Endothelial cell of umbilical vein (primary cell): ENCODE measurements at regions not wholly inside any gene's neighbourhood (a gene's known extent, or its start where the extent isn't known, plus 50 kb on each side); places are given as distances from the start of the nearest gene placed in this dataset.

Experiments used
- CTCF ChIP-seq, 2 donors: IDR thresholded peaks; 1 replicate in 1 of 2; 2 replicates in 1 of 2; pipeline ENCODE4 v1.5.1; 2011; ENCODE audit warnings: low read length in 2 of 2, mild to moderate bottlenecking in 2 of 2, moderate library complexity in 2 of 2, control low read depth in 1 of 2, inconsistent platforms in 1 of 2, low read depth in 1 of 2; ENCODE audit not compliant: insufficient read depth in 1 of 2; ENCODE audit errors: extremely low read depth in 1 of 2
- EZH2 ChIP-seq: IDR thresholded peaks from 2 replicates; pipeline ENCODE4 v1.6.1; 2012; ENCODE audit warnings: borderline replicate concordance, low read depth, mild to moderate bottlenecking, moderate library complexity, low read length, inconsistent platforms; ENCODE audit not compliant: severe bottlenecking
- FOS ChIP-seq: IDR thresholded peaks from 2 replicates; pipeline ENCODE4 v1.6.1; 2011; ENCODE audit warnings: mild to moderate bottlenecking, low read length, moderate library complexity, borderline replicate concordance; ENCODE audit not compliant: insufficient read depth
- GATA2 ChIP-seq: IDR thresholded peaks from 2 replicates; pipeline ENCODE4 v1.7.0; 2011; ENCODE audit warnings: low read depth, mild to moderate bottlenecking, moderate library complexity, mixed read lengths, low read length; ENCODE audit not compliant: insufficient read length, insufficient read depth
- JUN ChIP-seq: IDR thresholded peaks from 2 replicates; pipeline ENCODE4 v1.6.1; 2011; ENCODE audit warnings: borderline replicate concordance, low read depth; ENCODE audit not compliant: insufficient read length, insufficient read depth
- MAX ChIP-seq: IDR thresholded peaks from 2 replicates; pipeline ENCODE4 v1.6.1; 2011; ENCODE audit not compliant: insufficient read depth, insufficient read length
- MYC ChIP-seq: IDR thresholded peaks from one replicate; pipeline ENCODE4 v1.6.1; 2011; ENCODE audit warnings: mild to moderate bottlenecking, low read depth, low read length
- POLR2A ChIP-seq: IDR thresholded peaks from 2 replicates; pipeline ENCODE4 v1.6.1; 2012; ENCODE audit warnings: low read depth, mild to moderate bottlenecking, control low read depth, low read length
- POLR2AphosphoS5 ChIP-seq: IDR thresholded peaks from 2 replicates; pipeline ENCODE4 v1.6.1; 2012; ENCODE audit warnings: low read depth, mild to moderate bottlenecking, control low read depth, low read length, moderate library complexity; ENCODE audit not compliant: insufficient read depth

- TF ChIP-seq CTCF (IDR thresholded peaks at IDR 0.05; ENCODE audit: extremely low read depth in 1 of 2, insufficient read depth in 1 of 2, low read depth in 1 of 2, low read length in 2 of 2) (peak in 1 of 2 donors; percentile 11), POLR2AphosphoS5 (no peak), EZH2 (no peak), MAX (no peak), POLR2A (no peak), MYC (no peak), FOS (no peak), GATA2 (no peak), JUN (no peak)
Observed at GRCh38 chr12:74317078-74317601, 220.5 kb upstream of the ATXN7L3B start.
